H9 (cell line): ENCODE measurements at regions not wholly inside any gene's neighbourhood (a gene's known extent, or its start where the extent isn't known, plus 50 kb on each side); places are given as distances from the start of the nearest gene placed in this dataset.

Source experiments
- DNase-seq: peaks from one replicate; pipeline ENCODE4 v3.0.0-alpha.2; 2017
- H2AFZ ChIP-seq: one replicate; pipeline ENCODE4 v1.6.1; 2013; ENCODE audit warnings: mild to moderate bottlenecking, low read length, control low read depth, moderate library complexity
- H2AK5ac ChIP-seq: 2 replicates; pipeline ENCODE4 v1.6.1; 2013; ENCODE audit warnings: low read length, control low read depth, mixed read lengths; ENCODE audit not compliant: insufficient read length
- H2BK120ac ChIP-seq: one replicate; pipeline ENCODE4 v1.6.1; 2013; ENCODE audit warnings: low read depth, mild to moderate bottlenecking, low read length, control low read depth, inconsistent platforms; ENCODE audit not compliant: poor library complexity, severe bottlenecking
- H2BK12ac ChIP-seq: 2 replicates; pipeline ENCODE4 v1.6.1; 2013; ENCODE audit warnings: low read length, control low read depth, mixed read lengths, low read depth; ENCODE audit not compliant: insufficient read length
- H2BK15ac ChIP-seq: 2 replicates; pipeline ENCODE4 v1.6.1; 2013; ENCODE audit warnings: low read depth, low read length, control low read depth
- H2BK20ac ChIP-seq: one replicate; pipeline ENCODE4 v1.6.1; 2013; ENCODE audit warnings: low read depth, mild to moderate bottlenecking, low read length, control low read depth, inconsistent platforms; ENCODE audit not compliant: poor library complexity, severe bottlenecking
- H2BK5ac ChIP-seq: 2 replicates; pipeline ENCODE4 v1.6.1; 2013; ENCODE audit warnings: low read length, control low read depth, mixed read lengths; ENCODE audit not compliant: insufficient read length
- H3K14ac ChIP-seq: 2 replicates; pipeline ENCODE4 v1.6.1; 2013; ENCODE audit warnings: low read length, control low read depth; ENCODE audit not compliant: insufficient read depth
- H3K18ac ChIP-seq: 2 replicates; pipeline ENCODE4 v1.6.1; 2013; ENCODE audit warnings: low read depth, mild to moderate bottlenecking, mixed read lengths, low read length, control low read depth; ENCODE audit not compliant: insufficient read length
- H3K23ac ChIP-seq: 2 replicates; pipeline ENCODE4 v1.6.1; 2013; ENCODE audit warnings: low read length, control low read depth, mixed read lengths, low read depth; ENCODE audit not compliant: insufficient read length
- H3K23me2 ChIP-seq: 2 replicates; pipeline ENCODE4 v1.6.1; 2013; ENCODE audit warnings: low read depth, mild to moderate bottlenecking, mixed read lengths, low read length, control low read depth; ENCODE audit not compliant: insufficient read length, poor library complexity, severe bottlenecking
- H3K27ac ChIP-seq: 2 replicates; pipeline ENCODE4 v1.5.1; 2013; ENCODE audit warnings: low read length, control low read depth, mixed read lengths, low read depth; ENCODE audit not compliant: insufficient read length
- H3K27me3 ChIP-seq: 2 replicates; pipeline ENCODE4 v1.6.1; 2013; ENCODE audit warnings: low read length, control low read depth, inconsistent platforms; ENCODE audit not compliant: insufficient read depth
- H3K4ac ChIP-seq: 2 replicates; pipeline ENCODE4 v1.6.1; 2013; ENCODE audit warnings: low read depth, mild to moderate bottlenecking, control low read depth, inconsistent platforms, low read length, moderate library complexity
- H3K4me1 ChIP-seq: 2 replicates; pipeline ENCODE4 v1.6.1; 2013; ENCODE audit warnings: low read length, control low read depth, inconsistent platforms; ENCODE audit not compliant: insufficient read depth
- H3K4me2 ChIP-seq: 2 replicates; pipeline ENCODE4 v1.6.1; 2013; ENCODE audit warnings: low read length, control low read depth, mixed read lengths; ENCODE audit not compliant: insufficient read length, insufficient read depth
- H3K56ac ChIP-seq: 2 replicates; pipeline ENCODE4 v1.6.1; 2013; ENCODE audit warnings: low read depth, mild to moderate bottlenecking, mixed read lengths, low read length, control low read depth; ENCODE audit not compliant: insufficient read length
- H3K79me1 ChIP-seq: 2 replicates; pipeline ENCODE4 v1.6.1; 2013; ENCODE audit warnings: low read depth, mild to moderate bottlenecking, moderate library complexity, low read length, control low read depth, inconsistent platforms; ENCODE audit not compliant: insufficient read depth, poor library complexity, severe bottlenecking
- H3K79me2 ChIP-seq: 2 replicates; pipeline ENCODE4 v1.6.1; 2013; ENCODE audit warnings: low read length, control low read depth, inconsistent platforms; ENCODE audit not compliant: insufficient read depth
- H3K9ac ChIP-seq: 2 replicates; pipeline ENCODE4 v1.6.1; 2013; ENCODE audit warnings: low read length, control low read depth, mixed read lengths; ENCODE audit not compliant: insufficient read length; ENCODE audit errors: extremely low read depth
- H3K9me3 ChIP-seq: one replicate; pipeline ENCODE4 v1.6.1; 2013; ENCODE audit warnings: low read depth, low read length, inconsistent platforms; ENCODE audit not compliant: control insufficient read depth
- H3T11ph ChIP-seq: one replicate; pipeline ENCODE4 v1.6.1; 2013; ENCODE audit warnings: mild to moderate bottlenecking, low read length, control low read depth, inconsistent platforms
- H4K20me1 ChIP-seq: one replicate; pipeline ENCODE4 v1.6.1; 2013; ENCODE audit not compliant: control insufficient read depth, insufficient read length, insufficient read depth
- H4K5ac ChIP-seq: 2 replicates; pipeline ENCODE4 v1.6.1; 2013; ENCODE audit warnings: low read depth, mild to moderate bottlenecking, mixed read lengths, low read length, control low read depth; ENCODE audit not compliant: insufficient read length
- H4K8ac ChIP-seq: replicated peaks from 2 replicates; pipeline ENCODE4 v1.6.1; 2013; ENCODE audit warnings: low read length, control low read depth, mixed read lengths, low read depth; ENCODE audit not compliant: insufficient read length
- H4K91ac ChIP-seq: 2 replicates; pipeline ENCODE4 v1.6.1; 2013; ENCODE audit warnings: low read depth, mild to moderate bottlenecking, moderate library complexity, mixed read lengths, low read length, control low read depth; ENCODE audit not compliant: insufficient read length
- H3K27ac Mint-ChIP-seq, 3 experiments: 2 replicates in 2 of 3; 3 replicates in 1 of 3; pipeline ENCODE4 v1.8.0; 2020 to 2021; ENCODE audit warnings: mixed read lengths in 3 of 3, mild to moderate bottlenecking in 1 of 3, moderate library complexity in 1 of 3
- H3K27me3 Mint-ChIP-seq: 2 replicates; pipeline ENCODE4 v1.8.0; 2021; ENCODE audit warnings: low read depth, mild to moderate bottlenecking, moderate library complexity, mixed read lengths
- H3K36me3 Mint-ChIP-seq, 3 experiments: 2 replicates in 2 of 3; 3 replicates in 1 of 3; pipeline ENCODE4 v1.8.0; 2020 to 2021; ENCODE audit warnings: low read depth in 3 of 3, mixed read lengths in 3 of 3; ENCODE audit not compliant: insufficient read depth in 1 of 3
- H3K4me1 Mint-ChIP-seq, 2 experiments: 2 replicates each; pipeline ENCODE4 v1.8.0; 2020; ENCODE audit warnings: mixed read lengths in 2 of 2
- H3K4me3 Mint-ChIP-seq, 2 experiments: 2 replicates in 1 of 2; 3 replicates in 1 of 2; pipeline ENCODE4 v1.8.0; 2020 to 2021; ENCODE audit warnings: mild to moderate bottlenecking in 2 of 2, mixed read lengths in 2 of 2, moderate library complexity in 1 of 2
- H3K9me3 Mint-ChIP-seq, 2 experiments: 2 replicates in 1 of 2; 3 replicates in 1 of 2; pipeline ENCODE4 v1.8.0; 2020; ENCODE audit warnings: mild to moderate bottlenecking in 2 of 2, mixed read lengths in 2 of 2, moderate library complexity in 1 of 2
- CTCF ChIP-seq: fragments of 200-600 bp; sonication (generic); conservative IDR thresholded peaks from 3 replicates; pipeline ENCODE4 v1.8.0; 2021; ENCODE audit warnings: antibody characterized with exemption, mild to moderate bottlenecking
- WGBS: extraction: QIAGEN DNeasy Blood & Tissue Kit; methylation state at CpG from one replicate; pipeline ENCODE4 v1.1.7; 2013; ENCODE audit warnings: missing lambda C conversion rate, low lambda C conversion rate, mixed read lengths; ENCODE audit not compliant: insufficient read length; ENCODE audit errors: extremely low coverage; 5-methylcytosine and 5-hydroxymethylcytosine counted together

- Histone ChIP-seq H3K23ac (no peak overlapping the region), H3K56ac (no peak overlapping the region), H3K27me3 (no peaks in the 10 kb centered on the region), H2BK12ac (no peak overlapping the region), H3T11ph (no peak overlapping the region), H3K27ac (no peak overlapping the region), H3K23me2 (no peaks in the 10 kb centered on the region), H3K4me2 (no peak overlapping the region), H4K91ac (no peak overlapping the region), H2AK5ac (no peak overlapping the region), H3K18ac (no peak overlapping the region), H2BK15ac (no peak overlapping the region), H2BK120ac (no peak overlapping the region), H3K14ac (no peak overlapping the region), H2AFZ (no peak overlapping the region), H3K4ac (no peak overlapping the region), H2BK5ac (no peak overlapping the region), H3K79me1 (no peaks in the 10 kb centered on the region), H4K8ac (no peak overlapping the region), H3K9me3 (no peaks in the 10 kb centered on the region), H4K20me1 (no peaks in the 10 kb centered on the region), H2BK20ac (no peak overlapping the region), H3K79me2 (no peaks in the 10 kb centered on the region), H4K5ac (no peak overlapping the region), H3K9ac (no peak overlapping the region), H3K4me1 (no peaks in the 10 kb centered on the region)
- Mint-ChIP-seq H3K4me3 (no peak overlapping the region), H3K36me3 (no peaks in the 10 kb centered on the region), H3K9me3 (no peaks in the 10 kb centered on the region), H3K27ac (no peak overlapping the region), H3K4me1 (peaks cover 11 to 12% of the 10 kb centered on the region in 2 experiments), H3K27me3 (no peaks in the 10 kb centered on the region)
- TF ChIP-seq CTCF, result no peak
- whole genome bisulfite sequencing, result no CpG with 5 or more reads among the region's 3 CpGs
- DNase-seq, result no peak
Measured at GRCh38 chr13:42401376-42401775, 129.4 kb downstream of the AKAP11 start.
